ENCODE measurements at regions not wholly inside any gene's neighbourhood (a gene's known extent, or its start where the extent isn't known, plus 50 kb on each side); places are given as distances from the start of the nearest gene placed in this dataset.
A peak's percentile ranks its signal among the peaks of the same experiment; 100 is the strongest.

- TF ChIP-seq, protein P1, sequence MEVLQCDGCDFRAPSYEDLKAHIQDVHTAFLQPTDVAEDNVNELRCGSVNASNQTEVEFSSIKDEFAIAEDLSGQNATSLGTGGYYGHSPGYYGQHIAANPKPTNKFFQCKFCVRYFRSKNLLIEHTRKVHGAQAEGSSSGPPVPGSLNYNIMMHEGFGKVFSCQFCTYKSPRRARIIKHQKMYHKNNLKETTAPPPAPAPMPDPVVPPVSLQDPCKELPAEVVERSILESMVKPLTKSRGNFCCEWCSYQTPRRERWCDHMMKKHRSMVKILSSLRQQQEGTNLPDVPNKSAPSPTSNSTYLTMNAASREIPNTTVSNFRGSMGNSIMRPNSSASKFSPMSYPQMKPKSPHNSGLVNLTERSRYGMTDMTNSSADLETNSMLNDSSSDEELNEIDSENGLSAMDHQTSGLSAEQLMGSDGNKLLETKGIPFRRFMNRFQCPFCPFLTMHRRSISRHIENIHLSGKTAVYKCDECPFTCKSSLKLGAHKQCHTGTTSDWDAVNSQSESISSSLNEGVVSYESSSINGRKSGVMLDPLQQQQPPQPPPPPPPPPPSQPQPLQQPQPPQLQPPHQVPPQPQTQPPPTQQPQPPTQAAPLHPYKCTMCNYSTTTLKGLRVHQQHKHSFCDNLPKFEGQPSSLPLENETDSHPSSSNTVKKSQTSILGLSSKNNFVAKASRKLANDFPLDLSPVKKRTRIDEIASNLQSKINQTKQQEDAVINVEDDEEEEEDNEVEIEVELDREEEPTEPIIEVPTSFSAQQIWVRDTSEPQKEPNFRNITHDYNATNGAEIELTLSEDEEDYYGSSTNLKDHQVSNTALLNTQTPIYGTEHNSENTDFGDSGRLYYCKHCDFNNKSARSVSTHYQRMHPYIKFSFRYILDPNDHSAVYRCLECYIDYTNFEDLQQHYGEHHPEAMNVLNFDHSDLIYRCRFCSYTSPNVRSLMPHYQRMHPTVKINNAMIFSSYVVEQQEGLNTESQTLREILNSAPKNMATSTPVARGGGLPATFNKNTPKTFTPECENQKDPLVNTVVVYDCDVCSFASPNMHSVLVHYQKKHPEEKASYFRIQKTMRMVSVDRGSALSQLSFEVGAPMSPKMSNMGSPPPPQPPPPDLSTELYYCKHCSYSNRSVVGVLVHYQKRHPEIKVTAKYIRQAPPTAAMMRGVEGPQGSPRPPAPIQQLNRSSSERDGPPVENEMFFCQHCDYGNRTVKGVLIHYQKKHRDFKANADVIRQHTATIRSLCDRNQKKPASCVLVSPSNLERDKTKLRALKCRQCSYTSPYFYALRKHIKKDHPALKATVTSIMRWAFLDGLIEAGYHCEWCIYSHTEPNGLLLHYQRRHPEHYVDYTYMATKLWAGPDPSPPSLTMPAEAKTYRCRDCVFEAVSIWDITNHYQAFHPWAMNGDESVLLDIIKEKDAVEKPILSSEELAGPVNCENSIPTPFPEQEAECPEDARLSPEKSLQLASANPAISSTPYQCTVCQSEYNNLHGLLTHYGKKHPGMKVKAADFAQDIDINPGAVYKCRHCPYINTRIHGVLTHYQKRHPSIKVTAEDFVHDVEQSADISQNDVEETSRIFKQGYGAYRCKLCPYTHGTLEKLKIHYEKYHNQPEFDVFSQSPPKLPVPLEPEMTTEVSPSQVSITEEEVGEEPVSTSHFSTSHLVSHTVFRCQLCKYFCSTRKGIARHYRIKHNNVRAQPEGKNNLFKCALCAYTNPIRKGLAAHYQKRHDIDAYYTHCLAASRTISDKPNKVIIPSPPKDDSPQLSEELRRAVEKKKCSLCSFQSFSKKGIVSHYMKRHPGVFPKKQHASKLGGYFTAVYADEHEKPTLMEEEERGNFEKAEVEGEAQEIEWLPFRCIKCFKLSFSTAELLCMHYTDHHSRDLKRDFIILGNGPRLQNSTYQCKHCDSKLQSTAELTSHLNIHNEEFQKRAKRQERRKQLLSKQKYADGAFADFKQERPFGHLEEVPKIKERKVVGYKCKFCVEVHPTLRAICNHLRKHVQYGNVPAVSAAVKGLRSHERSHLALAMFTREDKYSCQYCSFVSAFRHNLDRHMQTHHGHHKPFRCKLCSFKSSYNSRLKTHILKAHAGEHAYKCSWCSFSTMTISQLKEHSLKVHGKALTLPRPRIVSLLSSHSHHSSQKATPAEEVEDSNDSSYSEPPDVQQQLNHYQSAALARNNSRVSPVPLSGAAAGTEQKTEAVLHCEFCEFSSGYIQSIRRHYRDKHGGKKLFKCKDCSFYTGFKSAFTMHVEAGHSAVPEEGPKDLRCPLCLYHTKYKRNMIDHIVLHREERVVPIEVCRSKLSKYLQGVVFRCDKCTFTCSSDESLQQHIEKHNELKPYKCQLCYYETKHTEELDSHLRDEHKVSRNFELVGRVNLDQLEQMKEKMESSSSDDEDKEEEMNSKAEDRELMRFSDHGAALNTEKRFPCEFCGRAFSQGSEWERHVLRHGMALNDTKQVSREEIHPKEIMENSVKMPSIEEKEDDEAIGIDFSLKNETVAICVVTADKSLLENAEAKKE (CRISPR knock-in tag; IDR thresholded peaks at IDR 0.05), result no peak
- TF ChIP-seq STAT1 (IDR thresholded peaks at IDR 0.05; ENCODE audit: unreplicated experiment), result no peak
- TF ChIP-seq JUNB (IDR thresholded peaks at IDR 0.05; ENCODE audit: unreplicated experiment), result no peak
- no peak for TF ChIP-seq ETS1 (IDR thresholded peaks at IDR 0.05)
- TF ChIP-seq EZH2phosphoT487 (IDR thresholded peaks at IDR 0.05; ENCODE audit: unreplicated experiment), result no peak
- no peak for TF ChIP-seq POLR2AphosphoS5 (IDR thresholded peaks at IDR 0.05; ENCODE audit: low read depth)
- TF ChIP-seq ZNF114 (CRISPR knock-in tag; IDR thresholded peaks at IDR 0.05), result no peak
Measured at GRCh38 chr15:60237446-60237845, 160.3 kb downstream of the ANXA2 start (continued).

- Histone ChIP-seq H3K4me2 (no peak overlapping the region), H3K4me1 (ENCODE audit: insufficient read depth) (no peaks in the 10 kb centered on the region), H3K27me3 (ENCODE audit: insufficient read depth) (no peaks in the 10 kb centered on the region), H3F3A (replicated peaks; ENCODE audit: low read depth) (no peaks in the 10 kb centered on the region), H3K79me2 (replicated peaks; ENCODE audit: insufficient read depth) (no peaks in the 10 kb centered on the region), H3K27ac (ENCODE audit: low read depth) (no peak overlapping the region), H3K9me2 (ENCODE audit: insufficient read depth) (no peaks in the 10 kb centered on the region), H4K20me1 (replicated peaks; ENCODE audit: insufficient read depth) (no peaks in the 10 kb centered on the region), H3K4me3 (no peak overlapping the region), H2AFZ (0 out of 2 replicates have a peak overlapping the region, but pooled peaks have one; percentile 40), H3K36me3 (ENCODE audit: insufficient read depth) (no peaks in the 10 kb centered on the region)
- Mint-ChIP-seq H3K27ac (no peak overlapping the region), H3K36me3 (ENCODE audit: low read depth) (no peaks in the 10 kb centered on the region), H3K27me3 (ENCODE audit: insufficient read depth, low read depth, poor library complexity) (peaks cover 1% of the 10 kb centered on the region), H3K9me3 (peaks cover 3% of the 10 kb centered on the region; the same call in 1 of the 3 replicates), H3K4me3 (no peak overlapping the region), H3K4me1 (peaks cover 6% of the 10 kb centered on the region)
- ATAC-seq (no peak), DNase-seq (ENCODE audit: low spot score) (no peak)
- TF ChIP-seq ZNF114 (CRISPR knock-in tag; IDR thresholded peaks at IDR 0.05) (no peak), EZH2phosphoT487 (IDR thresholded peaks at IDR 0.05; ENCODE audit: unreplicated experiment) (no peak), POLR2AphosphoS5 (IDR thresholded peaks at IDR 0.05; ENCODE audit: low read depth) (no peak), JUNB (IDR thresholded peaks at IDR 0.05; ENCODE audit: unreplicated experiment) (no peak), CREB1 (CRISPR knock-in tag; IDR thresholded peaks at IDR 0.05; ENCODE audit: low read depth) (no peak), EZH2 (IDR thresholded peaks at IDR 0.05; ENCODE audit: low read depth, unreplicated experiment) (no peak)
- TF ChIP-seq, protein P1 (CRISPR knock-in tag; IDR thresholded peaks at IDR 0.05), result no peak
Measured at GRCh38 chr15:60243769-60244168, 154.0 kb downstream of the ANXA2 start.
